ENCODE measurements at regions not wholly inside any gene's neighbourhood (a gene's known extent, or its start where the extent isn't known, plus 50 kb on each side); places are given as distances from the start of the nearest gene placed in this dataset.

DNA sequence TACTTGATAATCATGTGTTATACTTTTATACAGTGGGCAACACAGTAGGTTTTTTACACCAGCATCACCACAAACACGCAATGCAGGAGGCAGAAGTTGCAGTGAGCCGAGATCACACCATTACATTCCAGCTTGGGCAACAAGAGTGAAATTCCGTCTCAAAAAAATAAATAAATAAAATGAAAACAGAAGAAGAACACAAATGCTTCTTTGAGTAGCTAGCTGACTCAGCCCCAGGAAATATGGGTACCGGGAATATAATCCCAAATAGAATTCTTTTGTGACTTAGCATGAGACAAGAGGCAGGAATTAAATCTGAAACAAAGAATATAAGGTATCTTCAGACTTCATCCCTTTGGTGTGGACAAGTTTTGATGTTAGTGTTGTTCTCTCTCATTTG, 164.2 kb upstream of the ATXN1 start:
- no peak for DNase-seq
- Histone ChIP-seq H3K4me3 (ENCODE audit: low read depth, low read length) (no peak overlapping the region), H3K27me3 (ENCODE audit: insufficient read depth, low read depth, severe bottlenecking) (no peaks in the 10 kb centered on the region), H3K9me3 (ENCODE audit: severe bottlenecking) (no peaks in the 10 kb centered on the region), H3K36me3 (no peaks in the 10 kb centered on the region), H3K27ac (no peak overlapping the region)
- TF ChIP-seq, protein P1, sequence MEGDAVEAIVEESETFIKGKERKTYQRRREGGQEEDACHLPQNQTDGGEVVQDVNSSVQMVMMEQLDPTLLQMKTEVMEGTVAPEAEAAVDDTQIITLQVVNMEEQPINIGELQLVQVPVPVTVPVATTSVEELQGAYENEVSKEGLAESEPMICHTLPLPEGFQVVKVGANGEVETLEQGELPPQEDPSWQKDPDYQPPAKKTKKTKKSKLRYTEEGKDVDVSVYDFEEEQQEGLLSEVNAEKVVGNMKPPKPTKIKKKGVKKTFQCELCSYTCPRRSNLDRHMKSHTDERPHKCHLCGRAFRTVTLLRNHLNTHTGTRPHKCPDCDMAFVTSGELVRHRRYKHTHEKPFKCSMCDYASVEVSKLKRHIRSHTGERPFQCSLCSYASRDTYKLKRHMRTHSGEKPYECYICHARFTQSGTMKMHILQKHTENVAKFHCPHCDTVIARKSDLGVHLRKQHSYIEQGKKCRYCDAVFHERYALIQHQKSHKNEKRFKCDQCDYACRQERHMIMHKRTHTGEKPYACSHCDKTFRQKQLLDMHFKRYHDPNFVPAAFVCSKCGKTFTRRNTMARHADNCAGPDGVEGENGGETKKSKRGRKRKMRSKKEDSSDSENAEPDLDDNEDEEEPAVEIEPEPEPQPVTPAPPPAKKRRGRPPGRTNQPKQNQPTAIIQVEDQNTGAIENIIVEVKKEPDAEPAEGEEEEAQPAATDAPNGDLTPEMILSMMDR (IDR thresholded peaks at IDR 0.05; ENCODE audit: low read depth, low read length): no peak

GRCh38 chr6:16922282-16922681, 161.0 kb upstream of the ATXN1 start:
- DNase-seq: no peak
- Histone ChIP-seq H3K27ac (no peak overlapping the region), H3K4me3 (ENCODE audit: low read depth, low read length) (no peak overlapping the region), H3K9me3 (ENCODE audit: severe bottlenecking) (no peaks in the 10 kb centered on the region), H3K27me3 (ENCODE audit: insufficient read depth, low read depth, severe bottlenecking) (no peaks in the 10 kb centered on the region), H3K36me3 (no peaks in the 10 kb centered on the region)
- TF ChIP-seq, protein P1 (IDR thresholded peaks at IDR 0.05; ENCODE audit: low read depth, low read length): 0 out of 2 replicates have a peak, but pooled peaks have one; percentile 1

DNA sequence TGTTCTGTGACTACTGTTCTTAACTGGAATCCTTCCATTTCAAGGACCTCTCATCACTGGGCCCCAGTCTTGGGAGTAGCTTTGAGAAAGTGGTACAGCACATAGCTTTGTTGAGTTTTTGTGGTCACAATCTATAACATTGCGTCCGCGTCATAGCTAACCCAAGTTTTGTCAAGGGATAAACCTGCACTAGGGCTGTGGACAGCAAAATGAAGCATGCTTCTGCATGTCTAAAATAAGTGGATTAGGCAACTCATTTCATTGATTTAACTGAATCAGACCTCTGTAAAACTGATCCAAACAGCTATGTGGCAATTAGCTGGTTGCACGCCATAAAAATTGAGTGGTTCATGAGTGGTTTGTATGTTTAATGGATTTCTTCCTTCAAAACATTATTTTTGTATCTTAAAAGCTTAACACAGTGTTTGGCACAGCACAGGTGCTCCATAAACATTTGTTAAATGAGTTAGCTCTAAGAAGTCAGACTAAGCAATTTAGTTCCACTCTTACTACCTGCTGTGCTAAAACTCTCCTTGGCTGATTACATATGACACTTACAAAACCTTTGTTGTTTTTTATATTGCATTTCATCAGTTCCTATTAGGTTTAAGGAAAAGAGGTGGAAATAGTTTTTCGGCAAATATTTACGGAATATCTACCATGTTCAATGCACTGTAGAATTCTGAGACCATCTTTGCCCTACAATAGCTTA, 160.3 kb upstream of the ATXN1 start:
- DNase-seq: no peak
- no peak overlapping the region for H3K4me3 ChIP-seq (ENCODE audit: low read depth, low read length)
- H3K36me3 ChIP-seq: no peaks in the 10 kb centered on the region
- no peaks in the 10 kb centered on the region for H3K27me3 ChIP-seq (ENCODE audit: insufficient read depth, low read depth, severe bottlenecking)
- no peak overlapping the region for H3K27ac ChIP-seq
- TF ChIP-seq, protein P1 (IDR thresholded peaks at IDR 0.05; ENCODE audit: low read depth, low read length): no peak
- no peaks in the 10 kb centered on the region for H3K9me3 ChIP-seq (ENCODE audit: severe bottlenecking)

- DNase-seq: no peak
- Histone ChIP-seq H3K4me3 (ENCODE audit: low read depth, low read length) (no peak overlapping the region), H3K36me3 (no peaks in the 10 kb centered on the region), H3K27ac (no peak overlapping the region), H3K27me3 (ENCODE audit: insufficient read depth, low read depth, severe bottlenecking) (no peaks in the 10 kb centered on the region), H3K9me3 (ENCODE audit: severe bottlenecking) (peaks cover 5% of the 10 kb centered on the region)
- TF ChIP-seq, protein P1 (IDR thresholded peaks at IDR 0.05; ENCODE audit: low read depth, low read length): no peak
These were observed 157.3 kb upstream of the ATXN1 start for GRCh38 chr6:16918586-16918985.

- Histone ChIP-seq H3K27me3 (ENCODE audit: insufficient read depth, low read depth, severe bottlenecking) (no peaks in the 10 kb centered on the region), H3K4me3 (ENCODE audit: low read depth, low read length) (no peak overlapping the region), H3K36me3 (no peaks in the 10 kb centered on the region), H3K9me3 (ENCODE audit: severe bottlenecking) (peaks cover 7% of the 10 kb centered on the region), H3K27ac (no peak overlapping the region)
- DNase-seq: no peak
- TF ChIP-seq, protein P1 (IDR thresholded peaks at IDR 0.05; ENCODE audit: low read depth, low read length): no peak
These were observed 152.9 kb upstream of the ATXN1 start for GRCh38 chr6:16914184-16914583.

DNA sequence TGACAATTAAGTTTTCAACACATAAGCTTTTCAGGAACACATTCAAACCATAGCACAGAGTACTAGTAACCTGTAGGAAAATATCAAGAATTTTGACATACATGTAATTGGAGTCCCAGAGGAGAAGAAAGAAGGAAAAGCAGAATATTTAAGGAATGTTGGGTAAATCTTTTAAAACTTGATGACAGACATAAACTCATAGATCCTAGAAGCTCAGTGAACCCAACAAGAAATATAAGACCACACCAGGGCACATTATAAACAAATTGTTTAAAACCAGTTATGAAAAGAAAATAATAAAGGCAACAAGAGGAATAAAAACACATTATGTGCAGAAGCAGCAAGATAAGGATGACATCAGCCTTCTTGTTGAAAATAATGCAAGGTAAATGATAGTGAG, 151.5 kb upstream of the ATXN1 start:
- DNase-seq: no peak
- peaks cover 7% of the 10 kb centered on the region for H3K9me3 ChIP-seq (ENCODE audit: severe bottlenecking)
- H3K27ac ChIP-seq: no peak overlapping the region
- TF ChIP-seq, protein P1 (IDR thresholded peaks at IDR 0.05; ENCODE audit: low read depth, low read length): no peak
- H3K27me3 ChIP-seq (ENCODE audit: insufficient read depth, low read depth, severe bottlenecking): no peaks in the 10 kb centered on the region
- H3K36me3 ChIP-seq: no peaks in the 10 kb centered on the region
- no peak overlapping the region for H3K4me3 ChIP-seq (ENCODE audit: low read depth, low read length)

All from WERI-Rb-1 (cell line).